ENCODE measurements at regions not wholly inside any gene's neighbourhood (a gene's known extent, or its start where the extent isn't known, plus 50 kb on each side); places are given as distances from the start of the nearest gene placed in this dataset.

DNA sequence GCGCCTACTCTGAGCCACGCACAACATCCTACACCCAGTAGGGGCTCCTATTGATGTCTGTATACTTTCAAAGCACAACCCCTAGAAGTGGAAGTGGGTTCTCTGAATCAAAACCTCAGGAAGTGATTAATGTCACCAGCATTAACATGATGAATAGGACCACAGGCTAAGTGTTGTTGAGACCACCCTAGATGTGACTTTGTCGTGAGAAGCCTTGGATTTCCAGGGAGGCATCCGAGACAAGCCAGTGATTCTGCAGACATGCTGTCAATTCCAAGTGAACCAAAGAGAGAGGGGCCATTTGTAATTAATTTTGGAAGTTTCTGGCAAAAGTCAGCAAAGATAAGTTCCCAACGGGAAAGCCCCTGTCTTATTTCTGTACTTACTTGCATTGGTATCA lies 493.0 kb downstream of the ZIC3 start:
- TF ChIP-seq, protein P1, sequence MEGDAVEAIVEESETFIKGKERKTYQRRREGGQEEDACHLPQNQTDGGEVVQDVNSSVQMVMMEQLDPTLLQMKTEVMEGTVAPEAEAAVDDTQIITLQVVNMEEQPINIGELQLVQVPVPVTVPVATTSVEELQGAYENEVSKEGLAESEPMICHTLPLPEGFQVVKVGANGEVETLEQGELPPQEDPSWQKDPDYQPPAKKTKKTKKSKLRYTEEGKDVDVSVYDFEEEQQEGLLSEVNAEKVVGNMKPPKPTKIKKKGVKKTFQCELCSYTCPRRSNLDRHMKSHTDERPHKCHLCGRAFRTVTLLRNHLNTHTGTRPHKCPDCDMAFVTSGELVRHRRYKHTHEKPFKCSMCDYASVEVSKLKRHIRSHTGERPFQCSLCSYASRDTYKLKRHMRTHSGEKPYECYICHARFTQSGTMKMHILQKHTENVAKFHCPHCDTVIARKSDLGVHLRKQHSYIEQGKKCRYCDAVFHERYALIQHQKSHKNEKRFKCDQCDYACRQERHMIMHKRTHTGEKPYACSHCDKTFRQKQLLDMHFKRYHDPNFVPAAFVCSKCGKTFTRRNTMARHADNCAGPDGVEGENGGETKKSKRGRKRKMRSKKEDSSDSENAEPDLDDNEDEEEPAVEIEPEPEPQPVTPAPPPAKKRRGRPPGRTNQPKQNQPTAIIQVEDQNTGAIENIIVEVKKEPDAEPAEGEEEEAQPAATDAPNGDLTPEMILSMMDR (IDR thresholded peaks at IDR 0.05; ENCODE audit: insufficient read depth, low read length, poor library complexity, severe bottlenecking), result no peak
- no peak for TF ChIP-seq EZH2phosphoT487 (conservative IDR thresholded peaks at IDR 0.05; ENCODE audit: low read length)
